GM21390 (cell line): ENCODE measurements at regions not wholly inside any gene's neighbourhood (a gene's known extent, or its start where the extent isn't known, plus 50 kb on each side); places are given as distances from the start of the nearest gene placed in this dataset.

Source experiments
- ATAC-seq: cut with Tn5 transposase; IDR thresholded peaks from one replicate; pipeline ENCODE4 v1.9.1; 2021; ENCODE audit not compliant: unreplicated experiment

DNA sequence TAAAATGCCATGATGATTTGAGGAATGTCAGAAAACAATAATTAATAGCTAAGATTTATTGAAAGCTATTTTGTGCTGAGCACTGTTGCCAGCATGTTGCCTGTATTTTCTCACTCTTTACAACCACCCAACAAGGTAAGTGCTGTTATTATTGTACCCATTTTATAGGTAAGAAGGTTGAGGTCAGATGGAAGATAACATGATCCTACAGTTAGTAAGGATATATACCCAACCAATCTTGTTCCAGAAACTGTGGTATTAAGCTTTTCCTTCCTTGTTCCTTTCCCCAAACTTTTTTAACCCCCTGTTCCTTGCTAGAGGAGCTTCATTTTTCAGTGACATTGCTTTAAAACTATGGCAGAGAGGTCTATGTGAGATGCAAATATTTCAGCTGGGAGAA is 738.0 kb upstream of the ZEB2 start:
- no peak for ATAC-seq

DNA sequence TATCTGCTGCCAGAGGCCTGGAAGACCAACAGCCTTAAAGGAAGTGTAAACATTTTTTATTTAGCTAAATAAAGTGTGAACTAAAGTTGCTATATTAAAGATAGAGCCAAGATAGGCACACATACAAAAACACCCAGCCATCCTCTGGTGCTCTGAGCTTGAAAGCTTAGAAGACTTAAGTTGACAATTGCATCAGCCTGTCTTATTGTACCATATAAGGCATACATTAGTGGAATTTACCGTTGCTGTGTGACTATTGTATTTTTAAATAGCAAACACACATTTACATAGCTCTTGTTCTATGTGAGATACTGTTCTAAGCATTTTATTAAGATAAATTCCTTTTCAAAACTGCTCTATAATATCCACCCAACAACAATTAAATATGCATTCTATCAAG is 736.6 kb upstream of the ZEB2 start:
- no peak for ATAC-seq

DNA sequence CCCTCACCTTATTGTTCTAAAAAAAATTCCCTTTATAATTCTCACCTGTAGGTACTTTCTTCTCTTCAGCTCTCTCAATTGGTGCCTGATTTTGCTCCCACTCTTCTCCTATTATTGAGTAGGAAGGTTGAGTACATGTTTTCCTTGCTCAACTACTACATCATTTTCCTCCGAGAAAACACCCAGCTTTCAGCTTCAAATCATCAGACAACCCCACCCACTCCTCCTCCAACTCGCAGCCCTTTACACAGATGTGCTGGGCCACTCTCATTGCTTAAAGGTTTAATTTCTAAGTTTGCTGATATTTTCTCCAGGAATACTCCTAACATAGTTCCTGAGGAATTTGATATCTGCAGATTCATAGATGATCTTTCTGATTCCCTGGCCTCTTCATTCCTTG is 734.4 kb upstream of the ZEB2 start:
- ATAC-seq: no peak

DNA sequence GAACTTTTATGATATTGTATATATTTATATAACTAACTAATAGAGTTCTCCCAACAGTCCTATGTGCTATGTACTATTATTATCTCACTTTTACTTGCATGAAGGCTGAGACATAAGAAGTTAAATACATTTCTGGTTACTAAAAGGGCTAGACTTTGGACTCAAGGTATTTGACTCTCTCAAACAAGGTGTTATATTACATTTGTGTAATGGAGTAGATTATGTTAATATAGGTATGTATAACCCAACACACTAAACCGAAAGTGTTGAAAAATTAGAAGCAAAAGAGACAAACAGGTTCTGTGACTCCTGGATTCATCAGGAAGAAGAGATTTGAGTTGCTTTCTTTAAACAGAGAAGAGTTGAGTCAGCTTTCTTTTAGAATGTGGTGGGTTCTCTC is 733.6 kb upstream of the ZEB2 start:
- no peak for ATAC-seq

DNA sequence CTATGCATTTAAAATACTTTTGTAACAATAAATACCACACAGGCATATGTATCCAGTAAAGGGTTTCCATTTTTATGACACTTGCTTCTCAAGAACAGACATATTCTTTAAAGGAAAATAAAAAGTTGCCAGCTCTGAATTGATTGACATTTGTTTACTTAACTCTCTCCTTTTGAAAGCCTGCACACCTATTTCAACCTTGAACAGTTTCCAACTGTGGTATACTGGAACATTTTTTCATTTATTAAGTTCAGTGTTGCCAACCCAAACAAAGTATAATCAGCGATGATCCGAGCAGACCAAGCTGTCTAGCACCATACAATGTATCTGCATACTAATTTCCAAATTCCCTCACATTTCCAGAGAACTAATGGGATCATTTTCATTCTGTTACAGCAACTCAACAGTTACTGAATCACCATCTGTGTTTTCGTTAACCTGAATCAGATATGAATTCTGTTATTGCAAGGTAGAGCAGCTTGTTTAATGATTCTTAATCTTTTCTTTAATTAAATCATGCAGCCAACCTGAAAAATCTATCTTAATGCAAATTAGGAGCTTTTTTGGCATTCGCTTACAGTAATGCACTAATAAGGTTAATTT is 725.5 kb upstream of the ZEB2 start:
- no peak for ATAC-seq

DNA sequence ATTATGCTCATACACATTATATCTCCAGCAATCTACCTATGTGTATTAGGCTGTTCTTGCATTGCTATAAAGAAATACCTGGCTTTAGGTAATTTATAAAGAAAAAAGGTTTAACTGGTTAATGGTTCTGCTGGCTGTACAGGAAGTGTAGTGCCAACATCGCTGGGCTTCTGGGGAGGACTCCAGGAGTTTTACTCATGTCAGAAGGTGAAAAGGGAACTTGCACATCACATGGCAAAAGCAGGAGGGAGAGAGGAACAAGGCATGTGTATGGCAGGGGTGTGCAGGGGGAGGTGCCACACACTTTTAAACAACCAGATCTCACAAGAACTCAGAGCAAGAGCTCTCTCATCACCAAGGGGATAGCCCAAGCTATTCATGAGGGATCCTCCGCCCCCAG is 715.4 kb upstream of the ZEB2 start:
- no peak for ATAC-seq

DNA sequence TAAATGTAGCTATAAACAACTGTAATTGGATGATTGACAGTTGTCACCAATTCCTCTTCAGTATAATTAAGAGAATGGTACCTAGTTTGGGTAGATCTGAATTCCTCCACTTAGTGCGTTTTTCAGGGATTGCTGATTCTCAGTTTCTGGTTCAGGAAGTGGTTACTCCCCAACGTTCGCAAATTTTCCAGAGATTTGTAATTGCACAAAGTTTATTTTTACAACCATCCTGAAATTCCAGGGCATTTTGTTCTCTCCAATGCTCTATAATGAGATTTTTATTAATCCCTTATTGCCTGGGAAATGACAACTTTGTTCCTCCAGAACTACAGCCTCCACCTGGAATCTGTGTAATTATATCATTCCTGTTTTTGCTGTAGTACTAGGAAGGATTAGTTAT is 710.6 kb upstream of the ZEB2 start:
- ATAC-seq: no peak

DNA sequence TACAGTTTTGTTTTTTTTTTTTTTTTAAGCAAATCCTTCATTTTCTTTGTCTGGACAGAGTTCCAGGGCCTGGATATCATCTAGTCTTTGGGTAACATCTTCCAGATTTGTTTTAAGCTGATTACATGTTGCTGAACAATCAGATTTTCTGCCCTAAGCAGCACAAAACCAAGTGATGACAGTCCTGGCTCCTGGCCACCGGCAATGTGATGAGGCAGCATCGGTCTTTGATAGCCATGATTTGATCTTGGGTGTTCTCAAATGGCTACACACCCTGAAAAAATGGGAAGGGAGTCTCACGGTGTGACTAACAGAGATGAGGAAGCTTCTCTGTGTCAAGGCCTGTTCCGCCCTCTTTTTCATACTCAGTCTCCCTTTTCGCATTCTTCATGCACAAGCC is 708.6 kb upstream of the ZEB2 start:
- no peak for ATAC-seq

DNA sequence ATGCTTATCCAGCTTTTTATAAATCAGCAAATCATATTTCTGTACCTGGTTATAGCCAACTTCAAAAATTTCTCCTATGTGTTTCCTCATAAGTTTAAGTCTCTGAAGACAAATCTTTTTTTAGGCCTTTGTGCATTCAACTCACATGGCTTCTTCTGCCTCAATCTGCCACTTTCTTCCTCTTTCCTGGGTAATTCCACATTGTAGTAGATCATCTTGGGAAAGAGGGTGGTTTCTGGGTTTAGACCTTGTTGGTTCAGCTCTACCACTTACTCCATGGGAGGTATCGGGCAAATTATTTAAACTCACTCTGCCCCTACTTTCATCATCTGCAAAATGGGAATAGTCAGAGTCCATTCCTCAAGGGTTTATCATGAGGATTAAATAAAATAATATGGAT is 707.0 kb upstream of the ZEB2 start:
- no peak for ATAC-seq

DNA sequence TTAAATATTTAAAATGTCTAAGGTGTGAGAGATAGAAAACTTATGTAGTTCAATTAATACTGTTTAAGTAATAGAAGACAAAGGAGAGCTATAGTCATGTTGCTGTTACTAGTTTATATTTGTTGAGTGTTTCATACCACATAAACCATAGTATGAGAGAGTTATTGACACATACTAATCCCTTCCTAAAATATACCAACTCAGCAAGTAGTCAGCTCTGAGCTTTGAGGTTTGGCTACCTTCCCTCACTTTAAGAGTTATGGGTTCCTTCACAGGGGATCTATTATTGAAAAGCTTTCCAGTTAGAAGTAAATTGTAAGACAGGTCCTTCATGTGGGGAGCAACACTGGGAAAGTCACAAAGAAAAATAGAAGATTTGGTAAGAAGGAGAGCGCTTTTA is 701.6 kb upstream of the ZEB2 start:
- no peak for ATAC-seq

DNA sequence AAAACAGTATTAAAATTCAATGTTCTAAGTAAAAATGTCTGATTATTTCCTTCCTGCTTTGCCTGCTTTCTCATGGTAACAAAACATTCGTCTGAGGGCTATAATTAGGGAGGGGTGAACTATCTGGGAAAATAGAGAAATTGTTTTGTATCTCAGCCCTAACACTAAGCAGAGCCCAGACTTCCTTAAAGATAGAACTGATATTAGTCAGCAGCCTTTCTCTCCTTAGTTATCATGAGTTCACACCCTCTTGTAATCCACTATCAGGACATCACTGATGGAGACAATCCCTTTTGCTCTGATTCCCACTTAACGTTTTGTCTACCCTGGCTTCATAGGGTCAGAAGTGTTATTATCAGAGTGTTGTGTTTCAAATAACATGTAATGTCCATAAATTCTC is 701.1 kb upstream of the ZEB2 start:
- no peak for ATAC-seq

DNA sequence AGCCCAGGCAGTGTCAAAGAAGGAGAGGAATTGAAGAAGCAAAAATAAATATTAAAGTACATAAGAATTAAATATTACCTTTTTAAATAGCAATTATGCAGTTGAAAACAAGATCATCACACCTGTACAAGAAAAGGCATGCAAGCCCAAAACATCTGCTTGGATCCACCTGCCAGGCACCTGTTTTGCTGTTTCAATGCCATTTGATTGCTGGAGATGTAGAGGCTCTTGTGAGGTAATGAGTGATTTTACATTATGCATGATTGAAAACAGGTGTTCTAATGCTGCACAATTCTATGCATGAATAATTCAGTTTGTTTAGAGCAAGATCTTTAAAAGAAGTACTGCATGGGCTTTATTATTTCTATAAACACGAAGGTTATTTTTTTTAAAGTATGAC is 700.6 kb upstream of the ZEB2 start:
- ATAC-seq: no peak

DNA sequence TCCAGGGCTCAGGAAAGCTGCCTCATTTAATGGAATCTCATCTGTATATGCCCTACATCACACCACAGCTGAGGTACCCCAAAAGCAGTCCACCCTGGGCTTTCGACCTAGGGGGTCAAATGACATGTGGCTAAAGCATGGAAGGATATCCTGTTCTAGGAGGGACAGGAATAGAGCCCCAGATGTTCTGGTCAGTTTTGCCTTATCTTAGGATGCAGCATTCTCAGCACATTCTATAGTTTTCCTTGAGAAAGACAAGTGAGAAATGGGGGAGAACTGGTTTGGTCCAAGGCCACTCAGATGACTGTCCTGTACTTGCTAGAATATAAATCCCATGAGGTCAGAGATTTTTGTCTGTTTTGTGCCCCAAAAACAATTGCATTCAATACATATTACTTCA is 688.0 kb upstream of the ZEB2 start:
- ATAC-seq: no peak

DNA sequence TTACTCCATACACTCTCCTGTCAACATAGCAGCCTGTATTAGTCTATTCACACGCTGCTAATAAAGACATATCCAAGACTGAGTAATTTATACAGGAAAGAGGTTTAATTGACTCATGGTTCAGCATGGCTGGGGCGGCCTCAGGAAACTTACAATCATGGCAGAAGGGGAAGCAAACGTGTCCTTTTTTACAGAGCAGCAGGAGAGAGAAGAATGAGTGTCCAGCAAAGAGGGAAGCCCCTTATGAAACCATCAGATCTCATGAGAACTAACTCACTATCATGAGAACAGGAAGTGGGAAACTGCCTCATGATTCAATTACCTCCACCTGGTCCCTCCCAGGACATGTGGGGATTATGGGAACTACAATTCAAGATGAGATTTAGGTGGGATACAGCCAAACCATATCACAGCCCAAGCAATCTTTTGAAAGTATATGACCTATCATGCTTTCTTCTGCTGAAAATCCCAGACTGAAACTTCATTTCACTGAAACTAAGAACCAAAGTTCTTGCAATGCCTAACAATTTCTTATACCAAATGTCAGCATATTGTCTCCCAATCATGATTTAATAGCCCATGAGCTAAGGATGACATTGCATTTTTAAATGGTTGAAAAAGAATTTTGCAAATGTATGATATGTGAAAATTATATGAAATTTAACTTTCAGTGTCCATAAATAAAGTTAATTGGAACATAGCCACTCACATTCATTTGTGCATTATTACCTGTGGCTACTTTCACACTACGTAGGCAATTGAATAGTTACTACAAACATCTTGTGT is 686.8 kb upstream of the ZEB2 start:
- ATAC-seq: no peak

DNA sequence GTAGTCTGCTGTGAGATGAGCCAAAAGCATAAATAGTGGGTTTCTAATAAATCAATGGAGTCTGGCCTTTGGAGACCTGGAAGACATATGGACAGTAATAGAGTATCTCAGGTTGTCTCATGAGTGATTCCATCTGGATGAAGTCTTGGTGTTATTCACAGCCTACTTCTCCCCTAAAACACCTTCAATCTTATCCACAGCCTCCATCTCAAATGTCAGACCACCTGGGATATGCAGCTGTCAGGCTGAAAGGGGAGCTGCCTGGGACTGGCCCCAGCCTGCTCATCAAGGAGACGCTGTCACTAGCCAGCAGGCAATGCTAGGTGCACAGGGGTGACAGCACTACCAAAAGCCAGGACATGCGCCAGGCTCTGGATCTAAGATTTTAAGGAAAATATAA is 684.0 kb upstream of the ZEB2 start:
- ATAC-seq: no peak

DNA sequence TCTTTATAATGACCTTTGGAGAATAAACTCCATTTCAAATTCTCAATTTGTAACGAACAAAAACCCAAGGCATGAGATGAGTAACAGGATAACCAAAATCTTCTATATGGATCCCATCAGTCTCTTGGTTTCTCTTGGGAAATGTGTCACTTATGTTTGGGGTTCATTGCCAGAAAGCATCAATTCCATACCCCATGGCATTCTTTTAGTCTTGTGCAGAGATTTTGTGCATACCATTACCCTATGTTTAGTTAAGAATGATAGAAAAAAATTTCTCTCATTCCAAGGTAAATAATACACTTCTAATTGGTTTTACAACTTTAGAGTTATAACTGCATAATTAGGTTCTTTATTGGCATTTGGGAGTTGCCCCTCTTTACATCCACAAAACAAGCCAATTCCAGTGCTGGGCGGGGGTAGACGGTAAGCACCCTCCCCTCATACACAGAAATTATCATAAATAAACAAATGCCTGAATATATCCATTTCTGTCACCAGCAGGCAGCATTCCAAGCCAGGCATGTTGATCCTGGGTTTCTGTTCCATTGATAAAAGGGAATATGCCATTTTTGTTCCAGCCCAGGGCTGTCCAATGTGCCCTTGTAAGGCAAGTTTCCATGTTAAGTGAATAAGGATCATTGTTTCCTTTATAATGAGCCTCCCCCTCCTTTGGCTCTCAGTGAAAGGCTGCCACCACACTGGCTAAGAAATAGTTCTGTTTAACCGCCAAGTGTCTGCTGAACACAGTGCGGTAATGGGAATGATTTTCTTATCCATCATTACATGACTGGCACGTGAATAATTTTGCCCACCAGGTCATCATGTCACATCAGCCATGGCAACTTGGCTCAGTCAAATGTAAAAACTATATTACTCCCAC is 680.1 kb upstream of the ZEB2 start:
- ATAC-seq: no peak

DNA sequence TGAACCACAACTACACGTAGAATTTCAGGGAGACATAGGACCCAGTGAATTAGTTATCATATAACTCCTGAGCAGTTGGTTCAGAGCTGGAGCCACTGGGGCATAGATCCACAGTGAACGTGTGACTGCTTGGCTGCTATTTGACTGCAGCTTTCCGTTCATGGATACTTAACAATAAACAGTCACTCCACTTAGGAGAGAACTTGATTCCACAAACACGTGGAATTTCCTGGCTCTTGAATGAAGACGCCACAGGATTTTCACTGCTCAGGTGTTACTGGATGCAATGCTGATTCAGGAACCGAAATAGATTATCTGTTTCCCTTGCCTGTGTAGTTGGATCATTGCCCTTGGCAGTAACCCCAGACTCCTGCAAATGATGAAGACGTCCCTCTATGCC is 679.1 kb upstream of the ZEB2 start:
- no peak for ATAC-seq

DNA sequence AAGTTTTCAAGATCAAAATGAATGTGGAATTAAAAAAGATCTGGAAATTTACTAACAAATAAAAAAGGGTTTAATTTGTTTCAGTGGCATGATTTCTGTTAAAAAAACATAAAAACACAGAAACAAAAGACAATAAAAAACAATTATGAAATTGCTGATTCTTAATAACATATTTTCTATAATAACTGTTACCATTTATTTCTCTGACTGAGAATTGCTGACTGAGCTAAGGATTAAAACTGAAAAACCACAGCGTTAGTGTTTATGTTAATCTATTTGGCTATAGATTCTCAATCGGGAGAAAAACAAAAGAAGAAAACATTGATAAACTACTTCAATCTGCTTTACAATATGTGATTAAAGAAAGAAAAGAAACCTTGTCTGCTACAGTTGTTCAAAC is 678.6 kb upstream of the ZEB2 start:
- ATAC-seq: no peak

DNA sequence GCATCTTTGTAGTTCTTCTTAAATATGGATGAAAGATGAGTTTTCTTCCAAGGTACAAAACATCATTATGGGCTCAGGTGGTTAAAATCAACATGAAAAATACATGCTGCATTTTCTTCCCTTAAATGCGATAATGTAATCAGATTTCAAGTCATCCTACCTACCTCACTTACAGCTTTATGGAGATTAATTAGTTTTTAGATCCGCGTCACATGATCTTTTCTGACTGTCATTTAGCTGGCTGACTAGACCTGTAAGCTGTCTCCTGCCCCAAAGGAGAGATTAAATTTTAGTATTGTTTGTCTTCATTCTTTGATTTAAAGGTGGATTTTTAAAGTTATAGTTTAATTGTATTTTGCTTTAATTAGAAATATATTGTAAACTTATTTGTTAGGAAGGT is 678.0 kb upstream of the ZEB2 start:
- ATAC-seq: no peak

DNA sequence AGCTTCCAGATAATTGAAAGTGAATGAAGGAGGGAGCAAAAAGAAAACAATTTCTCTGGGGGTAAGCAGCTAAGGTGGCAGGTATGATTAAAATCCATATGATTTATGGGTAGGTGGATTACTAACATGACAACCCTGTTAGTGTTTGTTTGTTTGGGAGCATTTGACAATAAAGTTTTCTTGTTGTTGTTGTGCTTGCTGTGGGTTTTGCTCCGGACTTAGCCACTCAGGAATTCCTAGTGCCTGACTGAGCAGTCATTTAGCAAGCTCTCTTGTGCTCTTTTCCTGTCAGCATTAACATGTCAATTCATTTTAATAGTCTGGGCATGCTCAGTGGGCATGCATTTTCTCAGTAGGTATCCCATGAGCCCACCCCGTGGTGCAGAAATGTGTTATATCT is 674.8 kb upstream of the ZEB2 start:
- ATAC-seq: no peak

DNA sequence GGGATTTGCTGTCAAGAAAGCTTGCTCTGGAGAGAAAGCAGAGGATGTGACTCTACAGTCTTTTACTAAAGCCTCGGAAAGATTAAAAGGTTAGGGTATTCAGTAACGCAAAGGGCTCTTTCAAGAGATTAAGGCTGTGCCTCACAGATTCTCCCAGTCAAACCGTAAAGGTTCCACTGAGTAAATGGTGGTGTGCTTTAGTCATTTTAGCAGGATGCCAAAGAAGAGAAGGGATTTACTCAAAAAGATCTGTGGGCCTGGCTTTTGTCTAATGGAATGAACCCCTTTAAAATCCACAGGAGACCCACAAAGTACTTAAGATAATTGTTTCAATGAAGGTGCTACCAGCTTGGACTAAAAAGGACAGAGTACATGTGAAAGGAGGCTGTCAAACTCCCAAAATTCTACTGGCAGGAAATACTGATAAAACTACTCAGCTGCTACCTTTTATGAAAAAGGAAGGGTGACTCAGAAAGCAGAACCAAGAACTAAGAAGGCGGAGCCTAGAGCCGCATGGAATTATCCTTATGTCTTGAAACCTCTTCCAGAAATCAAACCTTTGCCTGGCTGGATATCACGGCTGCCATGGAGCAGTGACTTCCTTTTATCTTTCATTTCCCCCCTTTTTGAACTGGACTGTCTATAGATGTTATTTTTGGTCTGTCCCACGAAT is 670.2 kb upstream of the ZEB2 start:
- ATAC-seq: no peak

DNA sequence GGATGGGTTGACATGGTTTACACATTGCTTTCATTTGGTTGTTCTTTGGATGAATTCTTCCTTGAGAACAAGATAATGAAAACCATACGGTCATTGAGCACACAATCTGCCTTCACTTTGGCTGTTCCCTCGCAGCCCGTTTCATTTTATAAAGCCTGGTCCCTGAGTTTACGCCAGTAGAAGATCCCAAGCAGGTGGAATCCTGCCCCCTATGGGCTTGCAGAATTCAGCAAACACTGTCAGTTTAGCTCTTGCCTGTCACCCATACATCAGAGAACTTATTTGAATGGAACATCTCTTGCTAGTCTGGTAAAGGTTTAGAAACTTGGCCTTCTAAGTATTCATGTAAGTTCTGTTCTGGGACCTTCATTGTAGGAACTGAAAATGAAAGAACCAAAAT is 666.4 kb upstream of the ZEB2 start:
- ATAC-seq: peak; percentile 51
